ENCODE measurements at regions not wholly inside any gene's neighbourhood (a gene's known extent, or its start where the extent isn't known, plus 50 kb on each side); places are given as distances from the start of the nearest gene placed in this dataset.
"Not testable (repeated sequence)": the region's sequence is repeated elsewhere in the genome, so short reads cannot be mapped to it uniquely, and the experiment has no call there.

GRCh38 chr6:140677781-140678528, 1303.5 kb upstream of the CITED2 start:
- DNase-seq (ENCODE audit: low spot score): no peak

DNA sequence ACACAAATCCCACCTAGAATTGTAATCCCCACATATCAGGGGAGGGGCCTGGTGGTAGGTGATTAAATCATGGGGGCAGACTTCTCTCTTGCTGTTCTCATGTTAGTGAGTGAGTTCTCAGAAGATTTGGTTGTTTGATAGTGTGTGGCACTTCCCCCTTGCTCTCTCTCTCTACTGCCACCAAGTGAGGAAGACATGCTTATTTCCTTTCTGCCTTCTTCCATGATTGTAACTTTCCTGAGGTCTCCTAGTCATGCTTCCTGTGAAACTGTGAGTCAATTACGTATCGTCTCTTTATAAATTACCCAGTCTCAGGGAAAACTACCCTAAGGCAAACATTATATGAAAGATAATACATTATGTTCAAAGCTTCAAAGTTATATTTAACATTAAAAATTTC, 1297.5 kb upstream of the CITED2 start:
- no peak for DNase-seq (ENCODE audit: low spot score)

DNA sequence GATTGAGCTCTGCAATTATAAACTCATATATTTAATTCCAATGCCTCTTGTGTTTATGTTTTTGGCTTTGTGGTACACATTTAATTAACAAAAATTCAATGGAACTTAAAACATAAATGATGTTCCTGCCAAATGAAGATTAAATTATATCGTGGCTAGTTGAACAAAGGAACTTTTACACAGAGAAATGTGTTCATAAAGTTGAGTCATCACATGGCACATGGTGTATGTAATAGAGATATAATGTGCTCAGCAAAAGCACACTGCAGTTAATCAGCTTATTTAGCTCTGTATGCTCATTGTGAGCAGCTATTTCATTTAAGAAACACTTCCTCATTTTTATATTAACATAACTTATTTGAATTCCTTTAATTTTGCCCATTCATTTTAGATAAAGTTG, 1295.6 kb upstream of the CITED2 start:
- no peak for DNase-seq (ENCODE audit: low spot score)

DNA sequence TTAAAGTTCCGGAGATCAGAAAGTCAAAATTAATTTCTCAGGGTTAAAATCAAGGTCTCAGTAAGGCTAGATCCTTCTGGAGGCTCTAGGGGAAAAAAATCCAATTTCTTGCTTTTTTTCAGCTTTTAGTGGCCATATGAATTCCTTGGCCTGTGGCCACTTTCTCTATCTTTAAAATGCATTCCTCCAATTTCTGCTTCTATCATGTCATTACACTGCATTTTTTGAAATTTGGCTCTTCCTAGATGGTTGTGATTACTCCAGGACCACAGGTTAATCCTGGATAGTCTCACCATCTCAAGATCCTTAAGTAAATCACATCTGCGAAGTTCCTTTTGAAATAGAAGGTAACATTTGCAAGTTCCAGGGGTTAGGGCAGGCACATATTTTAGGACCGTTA, 1294.9 kb upstream of the CITED2 start:
- DNase-seq (ENCODE audit: low spot score): no peak

DNA sequence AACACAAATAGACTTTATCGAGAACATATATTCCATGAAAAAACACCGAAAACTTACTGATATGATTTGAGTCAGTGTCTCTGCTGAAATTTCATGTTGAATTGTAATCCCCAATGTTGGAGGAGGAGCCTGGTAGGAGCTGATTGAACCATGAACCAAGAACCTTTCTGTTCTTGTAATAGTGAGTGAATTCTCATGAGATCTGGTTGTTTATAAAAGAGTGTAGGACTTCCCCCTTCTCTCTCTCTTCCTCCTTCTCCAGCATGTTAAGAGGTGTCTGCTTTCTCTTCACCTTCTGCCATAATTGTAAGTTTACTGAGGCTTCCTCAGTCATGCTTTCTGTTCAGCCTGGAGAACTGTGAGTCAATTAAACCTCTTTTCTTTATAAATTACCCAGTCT, 1289.3 kb upstream of the CITED2 start:
- DNase-seq (ENCODE audit: low spot score): no peak

- no peak for DNase-seq (ENCODE audit: low spot score)
These were observed 1288.6 kb upstream of the CITED2 start for GRCh38 chr6:140663094-140663493.

- no peak for DNase-seq (ENCODE audit: low spot score)
These were observed 1287.2 kb upstream of the CITED2 start for GRCh38 chr6:140661691-140662090.

DNA sequence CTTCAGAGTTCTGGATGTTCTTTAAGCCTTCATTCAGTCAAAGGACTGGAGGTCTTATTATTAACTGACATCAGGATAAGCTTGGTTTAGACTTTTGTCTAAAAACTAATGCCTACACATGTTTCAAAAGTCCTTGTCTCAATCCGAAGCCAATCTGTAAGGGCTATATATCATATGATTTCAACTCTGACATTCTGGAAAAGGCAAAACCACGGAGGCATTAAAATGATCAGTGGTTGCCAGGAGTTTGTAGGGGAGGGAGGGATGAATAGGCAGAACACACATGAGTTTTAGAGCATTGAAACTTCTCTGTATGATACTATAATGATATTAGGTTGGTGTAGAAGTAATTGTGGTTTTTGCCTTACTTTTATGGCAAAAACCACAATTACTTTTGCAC, 1285.8 kb upstream of the CITED2 start:
- DNase-seq (ENCODE audit: low spot score): peak; percentile 6

DNA sequence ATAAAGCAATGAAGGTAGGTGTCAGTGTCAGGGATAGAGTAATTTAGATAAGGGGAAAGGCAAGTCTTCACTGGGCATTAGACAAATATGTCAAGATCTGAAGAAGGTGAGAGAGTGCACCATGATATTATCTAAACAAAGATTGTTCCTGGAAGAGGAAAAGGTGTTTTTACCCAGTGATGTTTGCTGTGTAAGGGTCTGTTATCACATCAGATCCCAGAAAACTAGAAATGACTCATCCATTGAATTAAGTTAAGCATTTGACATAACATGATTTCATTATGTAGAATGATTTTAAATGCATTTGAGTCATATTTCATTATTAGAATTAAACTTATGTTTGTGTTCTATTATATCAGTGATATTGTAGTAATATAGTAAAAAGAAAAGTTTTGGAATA, 1279.5 kb upstream of the CITED2 start:
- DNase-seq (ENCODE audit: low spot score): no peak

DNA sequence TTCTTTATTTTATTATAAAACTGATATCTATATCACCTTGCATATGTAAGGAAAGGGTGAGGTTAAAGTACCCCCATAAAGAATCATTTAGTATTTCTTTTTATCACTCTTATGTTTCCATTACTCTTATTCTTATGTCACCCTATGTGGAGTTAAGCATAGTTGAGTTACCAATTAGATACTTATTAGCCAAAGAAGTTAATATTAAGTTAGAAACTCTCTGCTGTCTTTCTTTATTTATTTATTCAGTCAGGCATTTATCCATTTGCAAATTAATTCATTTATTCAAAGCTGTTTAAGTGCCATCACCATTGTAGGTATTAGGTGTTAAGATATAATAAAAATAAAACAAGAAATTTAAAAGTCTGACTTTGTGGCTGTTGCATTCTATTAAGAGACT, 1279.1 kb upstream of the CITED2 start:
- no peak for DNase-seq (ENCODE audit: low spot score)

- not testable (repeated sequence) for DNase-seq (ENCODE audit: low spot score)
These were observed 1275.1 kb upstream of the CITED2 start for GRCh38 chr6:140649502-140649901.

DNA sequence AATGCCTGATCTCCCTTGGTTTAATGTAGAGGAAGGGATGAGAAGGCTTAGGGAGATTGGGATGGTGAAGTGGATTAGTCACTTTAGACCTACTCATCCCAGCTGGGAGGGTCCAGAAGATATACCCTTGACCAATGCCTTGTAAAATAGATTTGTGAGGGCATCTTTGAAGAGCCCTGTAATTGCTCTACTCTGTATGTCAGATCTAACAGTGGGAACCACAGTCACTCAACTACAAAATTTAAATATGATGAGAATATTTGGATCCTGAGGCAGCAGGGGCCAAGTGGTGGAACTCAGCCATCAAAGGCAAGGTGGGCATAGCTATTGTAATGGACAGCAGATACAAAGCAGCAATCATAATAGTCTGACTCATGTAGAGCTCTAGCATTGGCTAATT, 1272.9 kb upstream of the CITED2 start:
- not testable (repeated sequence) for DNase-seq (ENCODE audit: low spot score)

DNA sequence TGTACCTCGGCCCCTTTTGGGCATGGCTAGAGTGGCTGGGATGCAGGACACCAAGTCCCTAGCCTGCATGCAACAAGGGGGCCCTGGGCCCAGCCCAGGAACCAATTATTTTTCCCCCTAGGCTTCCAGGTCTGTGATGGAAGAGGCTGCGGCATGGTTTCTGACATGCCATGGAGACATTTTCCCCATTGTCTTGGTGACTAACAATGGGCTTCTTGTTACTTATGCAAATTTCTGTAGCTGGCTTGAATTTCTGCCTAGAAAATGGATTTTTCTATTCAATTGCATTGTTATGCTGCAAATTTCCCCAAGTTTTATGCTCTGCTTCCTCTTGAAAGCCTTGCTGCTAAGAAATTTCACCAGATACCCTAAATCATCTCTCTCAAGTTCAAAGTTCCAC, 1269.6 kb upstream of the CITED2 start:
- DNase-seq (ENCODE audit: low spot score): no peak

DNA sequence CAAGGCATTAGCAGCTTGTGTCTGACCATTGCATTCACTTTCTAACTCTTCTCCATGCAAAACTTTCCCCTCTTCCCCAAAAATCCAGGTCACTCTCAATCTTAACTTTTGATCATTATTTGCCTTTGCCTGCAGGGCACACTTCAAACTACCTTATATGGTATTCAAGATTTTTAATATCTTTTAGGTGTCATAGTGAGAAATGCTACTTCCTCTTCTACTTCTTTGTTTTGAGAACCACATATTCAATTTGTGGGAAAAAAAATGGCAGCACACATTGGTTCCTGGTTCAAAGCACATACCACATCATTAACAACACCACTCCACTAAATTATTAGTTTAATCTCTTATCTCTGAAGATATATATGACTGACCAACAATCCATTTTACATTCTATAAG, 1267.0 kb upstream of the CITED2 start:
- no peak for DNase-seq (ENCODE audit: low spot score)

DNA sequence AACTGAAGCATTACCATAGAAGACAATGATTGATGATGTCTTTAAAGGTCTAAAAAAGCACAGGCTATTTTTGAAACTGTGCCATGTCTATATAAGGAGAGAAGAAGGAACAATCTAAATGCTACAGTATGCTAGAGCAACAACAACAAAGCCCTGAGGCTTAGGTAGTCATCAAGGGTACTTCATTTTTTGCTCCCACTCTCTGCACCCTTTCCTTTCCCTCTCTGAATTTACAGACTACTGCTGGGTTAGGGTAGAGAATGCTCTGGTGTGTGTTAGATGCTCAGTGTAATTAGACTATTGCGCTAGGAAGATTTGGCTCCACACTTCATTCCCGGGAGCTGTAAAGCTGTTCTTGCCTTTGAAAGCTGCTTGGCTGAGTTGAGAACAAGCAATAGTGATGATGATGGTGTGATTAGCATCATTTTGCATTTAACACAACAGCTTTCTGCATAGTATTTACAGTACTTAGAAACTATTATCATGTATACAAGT, 1262.5 kb upstream of the CITED2 start:
- peak; percentile 27 for DNase-seq (ENCODE audit: low spot score)

- DNase-seq (ENCODE audit: low spot score): no peak
These were observed 1261.9 kb upstream of the CITED2 start for GRCh38 chr6:140636271-140636907.

- DNase-seq (ENCODE audit: low spot score): no peak
These were observed 1252.6 kb upstream of the CITED2 start for GRCh38 chr6:140627002-140627401.

DNA sequence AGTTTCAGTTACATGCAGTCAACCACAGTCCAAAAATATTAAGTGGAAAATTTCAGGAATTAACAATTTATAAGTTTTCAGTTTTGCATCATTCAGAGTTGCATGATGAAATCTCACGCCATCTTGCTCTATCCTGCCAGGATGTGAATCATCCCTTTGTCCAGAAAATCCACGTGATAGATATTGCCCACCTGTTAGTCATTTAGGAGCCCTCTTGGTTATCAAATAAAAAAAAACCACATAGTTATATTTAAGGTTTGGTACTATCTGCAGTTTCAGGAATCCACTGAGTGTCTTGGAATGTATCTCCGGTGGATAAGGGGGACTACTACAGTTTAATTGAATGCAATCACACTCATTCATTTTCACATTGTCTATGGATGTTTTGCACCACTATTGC, 1249.0 kb upstream of the CITED2 start:
- no peak for DNase-seq (ENCODE audit: low spot score)

DNA sequence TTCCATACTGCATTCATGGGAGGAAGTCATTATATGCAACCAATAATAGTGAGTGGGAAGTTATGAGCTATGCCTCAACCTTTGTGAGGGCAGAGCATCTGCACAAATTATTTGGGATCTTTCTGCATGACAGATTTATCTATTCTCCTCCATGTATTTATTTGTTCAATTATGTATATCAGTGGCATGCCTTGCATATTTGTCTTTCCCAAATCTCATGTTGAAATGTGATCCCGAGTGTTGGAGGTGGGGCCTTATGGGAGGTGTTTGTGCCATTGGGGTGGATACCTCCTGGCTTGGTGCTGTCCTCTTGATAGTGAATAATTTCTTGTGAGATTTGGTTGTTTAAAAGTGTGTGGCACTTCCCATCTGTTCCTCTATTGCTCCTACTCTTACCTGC, 1246.0 kb upstream of the CITED2 start:
- DNase-seq (ENCODE audit: low spot score): no peak

GRCh38 chr6:140609956-140610355, 1235.5 kb upstream of the CITED2 start:
- peak; percentile 22 for DNase-seq (ENCODE audit: low spot score)

- no peak for DNase-seq (ENCODE audit: low spot score)
These were observed 1234.9 kb upstream of the CITED2 start for GRCh38 chr6:140609321-140609720.

DNA sequence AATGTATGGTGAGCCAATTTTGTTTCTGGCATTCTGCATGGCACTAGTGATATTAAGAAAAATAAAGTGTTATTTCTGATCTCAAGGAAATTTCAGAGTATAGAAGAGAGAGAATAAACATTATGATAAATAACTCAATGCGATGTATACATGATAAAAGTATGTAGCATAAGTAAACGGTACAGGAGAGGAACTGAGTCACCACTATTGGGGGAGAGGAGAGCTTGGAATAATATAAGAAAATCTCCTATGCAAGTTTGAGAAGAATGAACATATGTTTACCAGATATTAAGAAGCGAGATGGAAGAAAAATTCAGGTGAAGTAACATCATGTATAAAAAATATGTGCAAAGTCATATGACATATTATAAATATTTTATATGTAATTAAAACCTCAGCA, 1230.3 kb upstream of the CITED2 start:
- DNase-seq (ENCODE audit: low spot score): no peak

Data from umbilical cord (tissue), 1 donor.